ENCODE measurements at regions not wholly inside any gene's neighbourhood (a gene's known extent, or its start where the extent isn't known, plus 50 kb on each side); places are given as distances from the start of the nearest gene placed in this dataset.
"Not testable (repeated sequence)": the region's sequence is repeated elsewhere in the genome, so short reads cannot be mapped to it uniquely, and the experiment has no call there.

DNA sequence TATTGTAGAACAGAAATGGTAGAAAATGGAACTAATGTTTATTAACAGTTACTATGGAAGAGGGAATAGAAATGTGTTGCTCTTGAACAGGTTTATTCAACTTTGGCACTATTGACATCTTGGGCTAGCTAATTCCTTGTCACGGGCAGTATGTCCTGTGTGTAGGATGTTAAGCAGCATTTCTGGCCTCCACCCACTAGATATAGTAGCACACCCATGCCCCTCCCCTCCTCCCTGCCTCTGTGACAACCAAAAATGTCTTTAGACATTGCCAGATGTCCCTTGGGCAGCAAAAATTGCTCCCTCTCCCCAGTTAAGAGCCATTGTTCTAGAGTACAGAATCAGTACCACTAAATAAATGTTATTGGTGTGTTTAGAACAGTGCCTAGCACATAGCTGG lies 91.4 kb upstream of the TPTE start:
- DNase-seq (ENCODE audit: low read depth), result no peak

DNA sequence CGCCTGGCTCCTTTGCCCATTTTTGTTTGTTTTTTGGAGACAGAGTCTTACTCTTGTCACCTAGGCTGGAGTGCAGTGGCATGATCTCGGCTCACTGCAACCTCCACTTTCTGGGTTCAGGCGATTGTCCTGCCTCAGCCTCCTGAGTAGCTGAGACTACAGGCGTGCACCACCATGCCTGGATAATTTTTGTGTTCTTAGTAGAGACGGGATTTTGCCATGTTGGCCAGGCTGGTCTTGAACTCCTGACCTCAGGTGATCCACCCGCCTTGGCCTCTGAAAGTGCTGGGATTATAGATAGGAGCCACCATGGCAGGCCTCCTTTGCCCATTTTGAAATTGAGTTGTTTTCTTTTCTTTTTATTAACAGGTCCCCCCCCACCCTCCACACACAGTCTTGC lies 89.4 kb upstream of the TPTE start:
- not testable (repeated sequence) for DNase-seq (ENCODE audit: low read depth)

DNA sequence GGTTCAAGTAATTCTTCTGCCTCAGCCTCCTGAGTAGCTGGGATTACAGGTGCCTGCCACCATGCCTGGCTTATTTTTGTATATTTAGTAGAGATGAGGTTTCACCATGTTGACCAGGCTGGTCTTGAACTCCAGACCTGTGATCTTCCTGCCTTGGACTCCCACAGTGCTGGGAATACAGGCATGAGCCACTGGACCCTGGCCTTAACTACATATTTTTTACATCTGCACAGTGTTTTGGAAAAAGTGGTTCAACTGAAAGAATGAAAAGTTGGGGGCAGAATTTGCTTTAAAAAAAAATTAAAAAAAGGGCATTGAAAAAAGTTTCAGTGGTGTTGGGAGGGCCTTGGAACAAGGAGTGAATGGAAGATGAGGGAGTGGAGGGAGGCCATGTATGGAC lies 88.9 kb upstream of the TPTE start:
- DNase-seq (ENCODE audit: low read depth), result not testable (repeated sequence)

DNA sequence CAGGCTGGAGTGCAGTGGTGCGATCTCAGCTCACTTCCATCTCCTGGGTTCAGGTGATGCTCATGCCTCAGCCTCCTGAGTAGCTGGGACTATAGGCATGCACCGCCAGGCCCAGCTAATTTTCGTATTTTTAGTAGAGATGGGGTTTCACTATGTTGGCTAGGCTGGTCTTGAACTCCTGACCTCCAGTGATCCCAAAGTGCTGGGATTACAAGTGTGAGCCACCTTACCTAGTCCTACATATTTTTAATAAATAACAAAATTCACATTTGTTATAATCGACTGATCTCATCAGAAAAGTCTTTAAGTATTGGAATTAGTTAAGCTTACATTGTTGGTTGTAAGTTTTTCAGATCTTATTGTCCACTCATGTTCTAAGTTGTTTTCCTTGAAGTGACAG lies 83.4 kb upstream of the TPTE start:
- DNase-seq (ENCODE audit: low read depth), result not testable (repeated sequence)

DNA sequence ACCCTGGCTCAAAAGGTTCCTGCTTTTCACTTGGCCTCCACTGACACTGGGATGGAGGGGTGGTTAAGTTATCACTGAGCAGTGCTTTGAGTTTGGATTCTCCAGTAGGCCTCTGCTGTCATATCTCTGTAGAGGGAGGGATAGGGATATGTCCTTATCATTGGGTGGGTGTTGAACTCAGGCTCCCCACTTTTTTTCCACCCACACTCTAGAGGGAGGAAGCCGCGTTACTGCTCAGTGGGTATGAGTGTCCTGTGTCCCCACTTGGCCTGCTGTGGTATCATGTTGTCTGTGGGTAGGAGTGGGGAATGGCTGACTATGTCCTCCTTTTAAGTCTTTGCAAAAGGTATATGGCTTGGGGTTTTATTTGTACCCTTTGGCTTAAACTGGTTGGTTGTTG lies 80.7 kb upstream of the TPTE start:
- not testable (repeated sequence) for DNase-seq (ENCODE audit: low read depth)

DNA sequence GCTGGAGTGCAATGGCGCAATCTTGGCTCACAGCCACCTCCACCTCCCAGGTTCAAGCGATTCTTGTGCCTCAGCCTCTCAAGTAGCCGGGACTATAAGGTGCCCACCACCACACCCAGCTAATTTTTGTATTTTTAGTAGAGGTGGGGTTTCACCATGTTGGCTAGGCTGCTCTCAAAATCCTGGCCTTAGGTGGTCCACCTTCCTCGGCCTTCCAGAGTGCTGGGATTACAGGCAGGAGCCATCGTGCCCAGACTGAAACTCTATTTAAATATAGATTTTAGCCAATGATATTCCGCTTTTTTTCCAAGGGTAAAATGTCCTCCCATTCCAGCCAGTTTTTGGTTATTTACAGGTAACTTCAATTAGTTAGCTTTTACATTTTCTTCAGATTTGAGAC lies 79.4 kb upstream of the TPTE start:
- DNase-seq (ENCODE audit: low read depth), result not testable (repeated sequence)

DNA sequence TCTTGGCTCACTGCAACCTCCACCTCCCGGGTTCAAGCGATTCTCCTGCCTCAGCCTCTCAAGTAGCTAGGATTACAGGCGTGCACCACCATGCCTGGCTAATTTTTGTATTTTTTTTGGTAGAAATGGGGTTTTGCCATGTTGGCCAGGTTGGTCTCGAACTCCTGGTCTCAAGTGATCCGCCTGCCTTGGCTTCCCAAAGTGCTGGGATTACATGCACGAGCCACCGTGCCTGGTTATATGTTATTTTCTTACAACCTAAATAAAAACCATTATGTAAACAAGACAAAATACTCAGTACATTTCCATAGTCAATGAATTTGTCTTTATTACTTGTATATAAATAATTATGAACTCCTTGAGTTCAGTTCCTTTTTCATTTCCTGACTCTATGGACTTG lies 75.7 kb upstream of the TPTE start:
- DNase-seq (ENCODE audit: low read depth), result not testable (repeated sequence)

DNA sequence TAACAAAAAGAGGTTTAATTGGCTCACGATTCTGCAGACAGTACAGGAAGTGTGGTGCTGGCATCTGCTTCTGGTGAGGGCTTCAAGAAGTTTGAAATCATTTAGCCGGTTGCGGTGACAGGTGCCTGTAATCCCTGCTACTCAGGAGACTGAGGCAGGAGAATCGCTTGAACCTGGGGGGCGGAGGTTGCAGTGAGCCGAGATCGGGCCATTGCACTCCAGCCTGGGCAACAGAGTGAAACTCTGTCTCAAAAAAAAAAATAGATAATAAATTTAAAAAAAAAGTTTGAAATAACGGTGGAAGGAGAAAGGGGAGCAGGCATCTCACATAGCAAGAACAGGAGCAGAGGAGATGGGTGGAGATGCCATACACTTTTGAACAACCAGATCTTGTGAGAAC lies 71.9 kb upstream of the TPTE start:
- DNase-seq (ENCODE audit: low read depth), result not testable (repeated sequence)

DNA sequence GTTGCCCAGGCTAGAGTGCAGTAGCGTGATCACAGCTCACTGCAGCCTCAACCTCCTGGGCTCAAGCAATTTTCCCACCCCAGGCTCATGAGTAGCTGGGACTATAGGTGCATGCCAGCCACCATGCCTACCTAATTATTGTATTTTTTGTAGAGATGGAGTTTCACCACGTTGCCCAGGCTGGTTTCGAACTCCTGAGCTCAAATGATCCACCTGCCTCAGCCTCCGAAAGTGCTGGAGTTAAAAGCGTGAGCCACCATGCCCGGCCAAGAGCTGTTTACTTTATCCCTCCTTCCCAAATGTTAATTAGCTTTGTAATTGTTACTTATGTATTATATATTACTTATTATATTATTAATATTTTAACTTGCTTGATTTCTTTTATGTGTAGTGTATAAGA lies 70.1 kb upstream of the TPTE start:
- DNase-seq (ENCODE audit: low read depth), result not testable (repeated sequence)

DNA sequence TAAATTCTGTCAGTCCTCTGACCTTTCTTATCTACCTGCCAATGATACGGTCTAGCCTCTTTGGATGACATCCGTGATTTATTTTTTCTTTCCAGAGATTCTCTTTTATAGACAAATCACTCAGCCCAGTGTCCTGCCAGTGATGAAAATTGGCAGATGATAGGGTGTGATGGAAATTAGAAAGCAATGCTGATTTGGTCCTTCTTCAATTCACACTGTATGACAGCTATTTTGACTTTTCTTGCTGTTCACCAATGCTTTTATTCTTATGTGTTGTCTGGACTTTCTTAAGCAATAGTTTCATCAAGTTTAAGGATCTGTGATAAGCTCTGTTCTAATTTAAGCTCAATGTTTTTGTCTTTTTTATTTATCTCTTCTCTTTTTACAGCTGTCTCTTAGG lies 63.6 kb upstream of the TPTE start:
- DNase-seq (ENCODE audit: low read depth), result not testable (repeated sequence)

DNA sequence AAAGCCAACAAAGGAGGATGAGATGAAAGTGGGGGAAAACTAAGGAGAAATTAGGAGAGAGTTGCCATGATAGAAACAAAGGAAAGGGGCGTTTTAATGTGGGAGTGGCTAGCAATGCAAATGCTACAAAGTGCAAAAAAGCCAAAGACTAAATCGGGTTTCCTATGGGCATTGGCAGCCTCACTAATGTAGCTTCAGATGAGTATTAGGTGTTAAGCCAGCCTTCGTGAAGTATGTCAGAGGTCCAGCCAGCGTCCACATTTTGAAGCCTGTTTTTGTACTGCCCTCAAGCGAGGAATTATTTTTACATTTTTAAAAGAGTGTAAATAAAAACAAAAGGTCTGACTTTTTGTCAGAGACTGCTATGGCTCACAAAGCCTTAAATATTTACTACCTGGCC lies 60.4 kb upstream of the TPTE start:
- not testable (repeated sequence) for DNase-seq (ENCODE audit: low read depth)

DNA sequence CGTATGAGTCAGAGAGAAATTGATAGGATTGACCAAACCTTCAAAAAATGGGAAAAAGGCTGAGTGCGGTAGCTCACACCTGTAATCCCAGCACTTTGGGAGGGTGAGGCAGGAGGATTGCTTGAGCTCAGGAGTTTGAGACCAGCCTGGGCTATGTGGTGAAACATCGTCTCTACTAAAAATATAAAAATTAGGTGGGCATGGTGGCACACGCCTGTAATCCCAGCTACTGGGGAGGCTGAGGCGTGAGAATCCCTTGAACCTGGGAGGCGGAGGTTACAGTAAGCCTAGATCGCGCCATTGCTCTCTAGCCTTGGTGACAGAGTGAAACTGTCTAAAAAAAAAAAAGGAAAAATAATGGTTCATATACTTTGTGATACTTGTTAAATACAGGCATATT lies 59.9 kb upstream of the TPTE start:
- DNase-seq (ENCODE audit: low read depth), result not testable (repeated sequence)

DNA sequence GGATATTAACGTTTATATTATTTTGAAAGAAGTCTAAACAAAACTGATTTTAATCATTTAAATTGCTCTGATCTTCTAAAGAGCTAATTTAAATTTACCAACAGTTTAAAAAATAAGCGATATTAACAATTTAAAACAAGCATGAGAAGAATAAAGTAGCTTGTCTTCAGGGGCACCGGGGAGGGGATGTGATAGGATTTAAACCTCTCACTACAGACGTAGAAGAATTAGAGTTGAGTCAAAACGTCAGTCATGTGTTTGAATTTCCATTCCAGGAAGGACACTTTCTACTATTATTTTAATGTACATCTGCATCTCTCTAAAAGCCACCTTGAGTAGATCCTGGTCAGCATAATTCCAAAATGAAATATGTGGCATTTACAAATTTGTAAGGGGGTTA lies 58.2 kb upstream of the TPTE start:
- no peak for DNase-seq (ENCODE audit: low read depth)

DNA sequence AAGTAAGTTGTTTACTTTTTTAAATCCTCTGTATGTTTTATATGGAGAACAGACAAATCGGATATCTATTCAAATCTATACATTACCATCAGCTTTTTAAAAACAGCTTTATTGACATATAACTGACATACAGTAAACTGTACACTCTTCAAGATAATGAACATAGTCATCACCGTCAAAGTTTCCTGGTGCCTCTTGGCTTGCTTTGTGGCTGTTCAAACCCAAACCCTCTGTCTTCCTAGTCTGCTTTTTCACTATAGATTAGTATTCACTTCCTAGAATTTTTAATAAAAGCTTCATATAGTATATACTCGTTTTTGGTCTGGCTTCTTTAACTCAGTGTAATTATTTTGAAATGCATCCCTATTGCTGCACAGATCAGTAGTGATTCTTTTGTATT lies 56.4 kb upstream of the TPTE start:
- DNase-seq (ENCODE audit: low read depth), result no peak

DNA sequence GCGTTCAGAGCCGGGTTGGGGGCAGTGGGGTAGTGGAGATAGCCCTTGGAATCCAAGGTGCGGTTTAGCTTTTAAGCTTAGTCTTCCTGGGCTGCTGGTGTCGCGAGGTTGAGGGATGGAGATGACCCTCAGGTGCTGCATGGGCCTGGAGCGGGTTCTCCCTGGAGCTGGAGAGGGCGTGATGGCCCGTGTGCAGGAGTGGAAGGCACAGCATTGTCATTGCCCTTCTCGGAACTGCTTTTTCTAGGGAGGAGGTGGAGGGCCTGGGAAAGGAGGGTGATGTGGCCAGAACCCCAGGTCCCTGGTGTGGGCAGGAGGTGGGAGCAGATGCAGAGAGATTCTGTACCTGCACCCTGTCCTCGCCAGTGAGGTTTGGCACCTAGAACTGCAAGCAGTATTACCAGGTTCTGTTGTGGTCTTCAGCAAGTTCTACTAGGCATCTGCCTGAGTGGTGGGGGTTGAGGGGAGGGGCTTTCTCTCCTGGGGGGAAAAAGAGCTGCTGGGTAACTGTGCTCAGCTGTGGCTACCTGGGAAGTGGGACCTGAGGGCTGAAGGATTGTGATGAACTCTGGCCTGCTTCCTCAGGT lies 55.8 kb upstream of the TPTE start:
- not testable (repeated sequence) for DNase-seq (ENCODE audit: low read depth)

DNA sequence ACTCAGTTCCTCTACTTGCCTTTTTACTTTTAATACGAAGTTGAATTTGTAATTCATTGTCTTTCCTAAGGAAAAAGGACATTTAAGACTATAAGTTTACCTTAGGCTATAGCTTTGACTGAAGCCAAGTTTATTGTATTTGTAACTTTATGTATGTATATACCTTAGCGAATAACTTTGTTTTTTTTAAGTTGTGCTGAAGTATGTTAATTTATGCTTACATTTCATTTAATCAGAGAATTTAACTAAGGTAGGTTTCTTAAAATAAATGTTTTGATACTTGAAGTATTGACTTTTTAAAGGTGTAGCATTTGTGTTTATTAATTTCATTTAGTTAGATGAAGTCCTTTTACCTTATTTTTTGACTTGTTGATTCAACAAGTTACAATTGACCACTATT lies 55.2 kb upstream of the TPTE start:
- DNase-seq (ENCODE audit: low read depth), result no peak
